Stimulated activated CD4-positive, alpha-beta T cell treated with anti-CD3 and anti-CD28 coated beads, Interleukin-12 subunit alpha, Interleukin-12 subunit beta, amount 100 ng/mL, for 4 hours (primary cell): ENCODE measurements at regions not wholly inside any gene's neighbourhood (a gene's known extent, or its start where the extent isn't known, plus 50 kb on each side); places are given as distances from the start of the nearest gene placed in this dataset.
A peak's percentile ranks its signal among the peaks of the same experiment; 100 is the strongest.
"Not testable (repeated sequence)": the region's sequence is repeated elsewhere in the genome, so short reads cannot be mapped to it uniquely, and the experiment has no call there.

Source experiments
- DNase-seq: peaks from one replicate; pipeline ENCODE4 v3.0.0-alpha.2; 2020

- DNase-seq, result no peak
Measured at GRCh38 chrY:7302306-7302705, 390.8 kb upstream of the AMELY start.

DNA sequence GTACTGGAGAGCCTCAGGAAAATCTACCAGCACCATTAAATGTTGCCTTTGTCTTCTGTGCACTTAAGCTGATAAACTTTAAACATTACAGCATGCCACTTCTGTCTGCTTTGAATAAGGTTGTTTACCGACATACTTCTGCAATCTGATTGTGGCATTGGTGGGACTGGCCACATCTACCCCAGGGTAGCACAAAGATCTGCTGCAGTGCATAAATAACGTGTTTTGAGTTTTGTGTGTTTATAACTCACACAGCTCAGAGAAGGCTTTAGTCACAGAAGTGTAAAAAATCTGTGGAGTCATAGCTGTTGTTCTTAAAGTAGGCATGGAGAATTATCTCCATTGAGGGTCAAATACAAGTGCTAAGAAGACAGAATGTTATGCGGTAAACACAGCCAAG lies 388.4 kb upstream of the AMELY start:
- DNase-seq, result no peak

- no peak for DNase-seq
Measured at GRCh38 chrY:7292113-7292512, 380.6 kb upstream of the AMELY start.

- no peak for DNase-seq
Measured at GRCh38 chrY:7289889-7290833, 378.6 kb upstream of the AMELY start.

- no peak for DNase-seq
Measured at GRCh38 chrY:7288611-7289010, 377.1 kb upstream of the AMELY start.

DNA sequence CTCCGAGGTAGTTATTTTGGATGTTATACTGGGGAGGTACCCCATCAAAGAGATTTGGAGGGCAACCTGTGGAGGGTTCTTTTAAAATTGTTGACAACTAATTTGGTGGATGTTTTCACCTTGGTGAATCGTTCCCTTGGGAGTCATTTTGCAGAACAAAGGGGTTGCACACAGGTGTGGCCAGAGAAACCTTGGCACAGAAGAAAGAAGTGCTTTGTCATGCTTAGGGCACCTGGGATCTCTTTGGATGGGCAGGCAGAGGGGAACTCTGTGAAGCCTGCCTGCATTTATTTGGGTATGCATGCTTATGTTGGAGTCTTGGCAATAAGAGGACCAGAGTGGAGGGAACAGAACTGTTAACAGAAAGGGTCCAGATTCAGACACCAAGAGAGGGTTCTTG lies 376.4 kb upstream of the AMELY start:
- not testable (repeated sequence) for DNase-seq

GRCh38 chrY:7285388-7285787 lies 373.8 kb upstream of the AMELY start:
- DNase-seq, result no peak

GRCh38 chrY:7283001-7283400 lies 371.4 kb upstream of the AMELY start:
- DNase-seq, result no peak

DNA sequence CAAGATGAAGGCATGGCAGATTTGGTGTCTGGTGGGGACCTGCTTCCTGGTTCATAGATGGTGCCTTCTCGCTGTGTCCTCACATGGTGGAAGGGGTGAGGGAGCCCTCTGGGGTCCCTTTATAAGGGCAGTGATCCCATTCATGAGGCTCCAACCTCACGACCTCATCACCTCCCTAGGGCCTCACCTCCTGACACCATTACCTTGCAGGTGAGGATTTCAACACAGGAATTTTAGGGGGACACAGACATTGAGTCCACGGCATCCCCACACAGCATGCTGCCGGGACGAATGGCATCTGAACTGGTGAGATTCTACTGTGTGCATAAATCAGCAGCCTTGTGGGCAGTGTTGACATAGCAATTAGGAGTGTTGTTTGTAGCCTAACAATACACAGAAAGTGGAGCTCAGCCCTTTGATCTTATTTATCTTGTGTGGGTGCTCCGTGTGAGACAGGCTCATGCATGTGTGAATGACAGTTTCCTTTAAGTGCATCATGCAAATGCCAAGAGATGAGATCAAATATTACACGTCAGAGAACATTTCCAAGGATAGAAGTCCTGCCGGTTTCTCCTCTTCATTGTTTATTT lies 368.7 kb upstream of the AMELY start:
- DNase-seq, result not testable (repeated sequence)

- DNase-seq, result no peak
Measured at GRCh38 chrY:7275751-7276150, 364.2 kb upstream of the AMELY start.

DNA sequence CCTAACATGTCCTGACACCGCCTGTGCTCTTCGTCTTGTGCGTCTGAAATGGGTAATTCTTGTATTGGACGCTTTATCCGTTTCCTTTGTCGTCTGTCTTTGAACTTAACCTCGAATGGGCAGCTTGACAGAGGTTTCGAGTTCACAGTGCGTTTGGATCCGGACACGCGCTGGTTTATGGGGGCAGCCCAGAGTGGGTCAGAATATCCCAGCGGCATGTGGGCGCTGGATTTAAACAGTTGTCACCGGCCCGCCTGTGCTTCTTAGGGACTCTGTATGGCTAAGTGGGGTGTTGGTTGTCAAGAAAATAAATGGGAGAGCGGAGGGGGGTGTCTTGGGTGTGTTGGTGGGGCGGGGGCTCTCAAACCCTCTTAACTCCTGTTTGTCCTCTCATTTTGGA lies 363.5 kb upstream of the AMELY start:
- DNase-seq, result no peak

DNA sequence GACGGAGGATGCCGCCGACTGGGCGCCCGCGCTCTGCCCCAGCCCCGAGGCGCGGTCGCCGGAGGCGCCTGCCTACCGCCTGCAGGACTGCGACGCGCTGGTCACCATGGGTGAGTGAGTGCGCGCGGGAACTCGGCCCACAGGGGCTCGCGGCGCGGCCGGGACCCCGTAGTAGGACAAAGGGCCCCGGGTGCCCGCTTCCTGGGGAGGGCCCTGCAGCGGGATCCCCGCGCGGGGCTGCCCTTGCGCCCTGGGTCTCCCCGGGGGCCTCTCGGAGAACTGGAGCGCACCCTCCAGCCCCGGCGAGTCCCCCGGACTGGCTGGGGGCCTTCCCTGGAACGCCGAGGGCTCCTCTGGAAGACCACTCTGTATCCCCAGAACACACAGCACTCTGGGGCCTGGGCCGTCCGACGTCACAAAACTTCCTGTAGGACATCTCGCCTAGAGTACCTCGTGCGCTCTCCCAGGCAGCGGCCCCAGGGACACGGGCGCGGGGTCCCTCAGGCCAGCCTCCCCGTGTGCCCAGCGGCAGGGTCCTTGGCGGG lies 362.9 kb upstream of the AMELY start:
- DNase-seq, result no peak

DNA sequence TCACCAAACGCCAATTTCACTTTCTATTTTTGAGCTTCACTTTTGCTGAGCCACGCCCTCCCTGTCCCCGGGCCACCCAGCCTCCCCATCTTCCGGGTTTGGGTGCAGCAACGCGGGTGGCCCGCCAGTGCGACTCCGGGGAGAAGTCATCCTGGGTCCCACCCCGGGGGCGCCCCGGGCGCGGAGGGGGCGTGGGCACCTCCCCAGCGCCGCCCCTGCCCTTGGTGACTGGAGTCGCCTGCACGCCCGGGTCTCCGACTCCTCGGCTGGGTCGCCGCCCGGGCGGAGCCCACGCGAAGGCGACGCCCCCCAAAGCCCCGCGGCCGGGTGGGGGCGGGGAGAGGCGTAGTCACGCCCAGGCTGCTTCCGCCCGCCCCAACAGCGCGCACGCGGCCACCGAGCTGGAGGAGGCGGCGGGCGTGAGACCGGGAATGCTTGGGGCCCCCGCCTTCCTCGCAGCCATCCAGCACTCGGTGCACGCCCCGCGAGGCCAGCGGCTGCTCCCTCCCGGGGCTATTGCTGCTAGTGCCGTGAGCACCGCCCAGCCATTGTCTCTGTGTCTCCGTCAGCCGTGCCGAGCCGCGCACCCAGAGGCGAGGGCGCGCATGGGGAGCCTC lies 362.1 kb upstream of the AMELY start:
- peak; percentile 74 for DNase-seq

- peak; percentile 57 for DNase-seq
Measured at GRCh38 chrY:7272556-7273195, 361.1 kb upstream of the AMELY start.

DNA sequence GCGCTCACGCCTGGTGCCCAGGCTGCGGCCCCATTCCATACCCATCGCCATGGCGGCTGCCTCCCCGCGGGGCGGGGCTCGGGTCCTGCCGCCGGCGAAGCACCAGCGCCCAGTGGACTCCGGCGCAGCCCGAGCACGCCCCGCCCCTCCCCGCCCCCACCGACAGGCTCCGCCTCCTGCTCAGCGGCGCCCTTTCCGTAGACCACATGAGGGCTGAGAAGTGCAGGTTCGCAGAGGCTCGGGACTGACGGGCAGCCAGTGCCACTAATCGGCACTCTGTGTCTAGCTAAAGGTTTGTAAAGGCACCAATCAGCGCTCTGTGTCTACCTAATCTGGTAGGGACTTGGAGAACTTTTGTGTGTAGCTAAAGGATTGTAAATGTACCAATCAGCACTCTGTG lies 352.2 kb upstream of the AMELY start:
- no peak for DNase-seq

DNA sequence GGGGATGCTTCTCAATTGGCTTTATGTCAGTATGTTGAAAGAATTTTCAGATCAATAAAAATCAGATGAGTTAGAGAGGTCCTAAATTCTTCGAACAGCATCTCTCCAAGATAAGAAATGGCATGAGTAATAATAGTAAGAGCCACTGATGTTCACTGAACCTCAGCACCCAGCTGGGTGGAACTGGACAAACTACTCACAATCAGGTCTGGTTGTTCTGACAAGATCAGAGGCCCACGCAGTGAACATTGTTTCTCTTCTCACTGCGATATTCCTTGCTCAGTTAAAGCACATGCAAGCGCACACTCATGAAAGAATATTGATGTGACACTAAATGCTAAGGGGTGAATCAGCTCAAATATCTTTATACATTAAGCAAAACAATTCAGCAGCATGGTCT lies 351.0 kb upstream of the AMELY start:
- no peak for DNase-seq

DNA sequence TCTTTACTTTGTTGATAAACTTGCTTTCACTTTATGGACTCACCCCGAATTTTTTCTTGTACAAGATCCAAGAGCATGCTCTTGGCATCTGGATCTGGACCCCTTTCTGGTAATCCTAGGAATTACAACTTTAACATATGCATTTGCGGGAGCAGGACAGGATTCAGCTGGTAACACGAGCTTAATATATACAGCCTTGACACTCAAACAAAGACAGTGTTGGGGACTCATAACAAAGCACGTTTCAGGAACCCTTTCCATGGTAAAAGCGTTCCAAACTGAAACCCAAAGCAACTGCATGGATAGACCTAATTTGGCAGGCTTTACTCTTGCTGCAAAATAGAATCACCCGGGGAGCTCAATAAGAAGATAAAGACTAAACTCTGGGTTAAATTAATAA lies 349.7 kb upstream of the AMELY start:
- no peak for DNase-seq

GRCh38 chrY:7240101-7240500 lies 328.5 kb upstream of the AMELY start:
- no peak for DNase-seq

GRCh38 chrY:7211971-7212370 lies 300.4 kb upstream of the AMELY start:
- no peak for DNase-seq

DNA sequence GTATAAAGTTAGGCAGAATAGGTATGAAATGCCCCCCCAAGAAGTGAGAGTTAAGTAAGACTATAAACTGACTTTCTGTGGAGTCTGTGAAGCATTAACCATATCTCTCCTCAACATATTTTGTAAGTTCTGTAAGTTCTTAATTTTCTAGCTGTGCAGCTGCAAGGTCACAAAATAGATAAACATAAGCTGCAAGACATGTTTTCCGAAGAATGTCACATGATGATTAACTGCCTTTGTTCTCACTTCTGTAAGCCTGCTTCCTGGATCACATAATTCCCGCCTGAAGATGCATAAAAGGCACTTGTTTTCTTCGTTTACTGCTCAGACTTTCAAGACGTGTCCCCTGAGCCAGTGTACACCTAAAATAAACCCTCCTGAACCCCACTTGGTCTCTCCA lies 292.9 kb upstream of the AMELY start:
- DNase-seq, result no peak

DNA sequence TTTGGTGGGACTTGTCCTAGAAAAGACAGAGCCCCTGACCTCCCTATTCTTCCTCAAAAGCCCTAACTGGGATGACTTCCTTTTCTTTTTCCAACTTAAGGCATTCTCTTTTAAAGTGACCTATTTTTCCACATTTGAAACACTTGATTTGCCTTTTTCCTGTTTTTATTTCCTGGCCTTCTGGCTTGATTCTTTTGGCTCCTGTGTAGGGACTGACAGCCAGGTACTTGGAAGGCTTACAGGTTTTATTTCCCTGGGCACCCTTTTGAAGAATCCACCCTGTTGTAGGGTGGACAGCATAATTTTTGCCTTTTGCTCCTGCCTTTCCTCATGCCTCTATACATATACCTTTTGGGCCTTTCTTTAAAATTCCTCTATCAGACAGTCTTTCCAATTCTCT lies 271.0 kb upstream of the AMELY start:
- no peak for DNase-seq

- no peak for DNase-seq
Measured at GRCh38 chrY:7177631-7178030, 266.1 kb upstream of the AMELY start.

DNA sequence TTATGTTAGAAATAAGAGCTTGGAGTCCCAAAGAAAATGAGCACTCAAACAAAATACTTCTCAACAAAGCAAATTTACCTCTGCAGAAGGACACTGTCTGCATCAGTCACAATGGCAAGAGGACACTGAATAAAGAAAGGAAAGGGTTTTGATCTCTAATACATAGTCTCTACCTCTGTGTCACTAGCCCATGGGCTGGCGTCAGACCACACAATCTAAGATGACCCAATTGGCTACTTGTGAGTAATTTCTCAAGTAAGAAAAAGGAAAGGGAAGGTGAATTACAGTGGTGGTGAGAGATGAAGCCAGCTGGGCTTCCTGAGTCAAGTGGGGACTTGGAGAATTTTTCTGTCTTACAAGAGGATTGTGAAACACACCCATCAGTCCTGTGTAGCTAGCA lies 257.9 kb upstream of the AMELY start:
- DNase-seq, result no peak
